Ovary (tissue), 7 donors: ENCODE measurements at regions not wholly inside any gene's neighbourhood (a gene's known extent, or its start where the extent isn't known, plus 50 kb on each side); places are given as distances from the start of the nearest gene placed in this dataset.
A peak's percentile ranks its signal among the peaks of the same experiment; 100 is the strongest.

ENCODE experiments used
- DNase-seq, 5 donors: peaks; one replicate each; pipeline ENCODE4 v3.0.0-alpha.2; 2019 to 2020
- H3K27ac ChIP-seq, 2 donors: fragments of 200-600 bp; one replicate each; pipeline versions ENCODE4 v1.5.1 to v1.8.0; 2019 to 2022
- H3K27me3 ChIP-seq: fragments of 200-600 bp; one replicate; pipeline ENCODE4 v1.8.0; 2022
- H3K36me3 ChIP-seq: fragments of 200-600 bp; sonication (generic); one replicate; pipeline ENCODE4 v1.5.1; 2019
- H3K4me1 ChIP-seq: one replicate; pipeline ENCODE4 v1.8.1; 2013; ENCODE audit warnings: mild to moderate bottlenecking, moderate library complexity; ENCODE audit not compliant: insufficient read depth
- H3K4me3 ChIP-seq: fragments of 200-600 bp; sonication (generic); one replicate; pipeline ENCODE4 v1.5.1; 2017
- H3K9me3 ChIP-seq, 2 donors: fragments of 200-600 bp in 1 of 2; sonication (generic) in 1 of 2; one replicate each; pipeline versions ENCODE4 v1.5.1 to v1.8.1; 2013 to 2019; ENCODE audit warnings: mild to moderate bottlenecking in 1 of 2, moderate library complexity in 1 of 2
- CTCF ChIP-seq, 3 donors: fragments of 450-650 bp in 2 of 3; fragments of 200-600 bp in 1 of 3; IDR thresholded peaks; one replicate each; pipeline versions ENCODE4 v1.5.1 to v1.8.0; 2016 to 2022; ENCODE audit warnings: antibody characterized with exemption in 3 of 3, mild to moderate bottlenecking in 1 of 3
- EP300 ChIP-seq: sonication (generic); formaldehyde crosslinking; IDR thresholded peaks from one replicate; pipeline ENCODE4 v1.6.1; 2017; ENCODE audit warnings: antibody characterized with exemption
- POLR2A ChIP-seq: fragments of 450-650 bp; IDR thresholded peaks from one replicate; pipeline ENCODE4 v1.6.1; 2017; ENCODE audit warnings: antibody characterized with exemption, mild to moderate bottlenecking, moderate library complexity
- WGBS, 3 donors: extraction: QIAGEN DNeasy Blood & Tissue Kit in 1 of 3; methylation state at CpG; one replicate each; pipeline versions ENCODE4 v1.1.5 to v1.1.7; 2013 to 2017; 5-methylcytosine and 5-hydroxymethylcytosine counted together
- intact Hi-C, 4 donors: fragments of 100-400 bp; cut with DNase I; formaldehyde crosslinking; loops; one replicate each; pipeline versions ENCODE4 v1.11.0 to v1.15.1; 2022 to 2023
- donor health status: DM: no; HTN: no; CAD: no; lungs with moderate emphysema.
- donor health status: DM: no; HTN: no; CAD: no.
- donor health status: Bipolar disorder and iron deficiency.
- donor health status: DM: no; HTN: no; CAD: no.
- donor health status: DM: yes; HTN: yes; CAD: no.

GRCh38 chr9:109862452-109862851, 82.5 kb downstream of the PALM2AKAP2 start:
- Histone ChIP-seq H3K9me3 (no peaks in the 10 kb centered on the region), H3K36me3 (no peaks in the 10 kb centered on the region), H3K4me3 (no peak overlapping the region), H3K27ac (no peak overlapping the region), H3K27me3 (no peaks in the 10 kb centered on the region), H3K4me1 (peaks cover 3% of the 10 kb centered on the region)
- WGBS, 3 donors, result 89 to 96% (median 93%) methylated on average over 3 of the region's 3 CpGs
- intact Hi-C loops, result no loop called here
- TF ChIP-seq POLR2A (no peak), CTCF (IDR thresholded peaks at IDR 0.05) (no peak), EP300 (no peak)
- no peak for DNase-seq

- 91 to 93% (median 92%) methylated on average over 3 of the region's 3 CpGs for WGBS, 3 donors
- Histone ChIP-seq H3K27ac (no peak overlapping the region), H3K4me1 (peaks cover 5% of the 10 kb centered on the region), H3K4me3 (no peak overlapping the region), H3K9me3 (no peaks in the 10 kb centered on the region), H3K36me3 (no peaks in the 10 kb centered on the region), H3K27me3 (no peaks in the 10 kb centered on the region)
- intact Hi-C loops, result no loop called here
- no peak for DNase-seq
- TF ChIP-seq EP300 (no peak), POLR2A (no peak), CTCF (IDR thresholded peaks at IDR 0.05) (no peak)
Observed at GRCh38 chr9:109863961-109864360, 84.0 kb downstream of the PALM2AKAP2 start.

GRCh38 chr9:109865521-109865920, 85.5 kb downstream of the PALM2AKAP2 start:
- Histone ChIP-seq H3K36me3 (no peaks in the 10 kb centered on the region), H3K27me3 (no peaks in the 10 kb centered on the region), H3K27ac (no peak overlapping the region), H3K4me1 (peaks cover 5% of the 10 kb centered on the region), H3K4me3 (no peak overlapping the region), H3K9me3 (no peaks in the 10 kb centered on the region)
- TF ChIP-seq EP300, result no peak
- TF ChIP-seq CTCF (IDR thresholded peaks at IDR 0.05), result no peak
- no peak for TF ChIP-seq POLR2A
- intact Hi-C loops, result no loop called here
- DNase-seq, result no peak

GRCh38 chr9:109868207-109868606, 88.2 kb downstream of the PALM2AKAP2 start:
- Histone ChIP-seq H3K4me3 (no peak overlapping the region), H3K36me3 (no peaks in the 10 kb centered on the region), H3K27ac (peak overlapping the region in 1 of 2 donors; percentile 30), H3K9me3 (no peaks in the 10 kb centered on the region), H3K4me1 (peaks cover 3% of the 10 kb centered on the region), H3K27me3 (no peaks in the 10 kb centered on the region)
- DNase-seq, result peak in 1 of 5 donors; percentile 13
- intact Hi-C loops, result no loop called here
- TF ChIP-seq CTCF (IDR thresholded peaks at IDR 0.05), result no peak
- TF ChIP-seq EP300, result no peak
- no peak for TF ChIP-seq POLR2A
- WGBS, 3 donors, result 33 to 49% (median 41%) methylated on average over 4 of the region's 4 CpGs

GRCh38 chr9:109868722-109869121, 88.7 kb downstream of the PALM2AKAP2 start:
- intact Hi-C loops, result no loop called here
- H3K9me3 ChIP-seq, result no peaks in the 10 kb centered on the region
- H3K4me3 ChIP-seq, result no peak overlapping the region
- TF ChIP-seq EP300 (no peak), POLR2A (no peak)
- no peaks in the 10 kb centered on the region for H3K36me3 ChIP-seq
- H3K4me1 ChIP-seq, result peaks cover 3% of the 10 kb centered on the region
- no peaks in the 10 kb centered on the region for H3K27me3 ChIP-seq
- whole genome bisulfite sequencing, 3 donors, result 3 to 16% (median 9%) methylated on average over 3 of the region's 3 CpGs
- DNase-seq, result no peak
- H3K27ac ChIP-seq, result no peak overlapping the region
